Endothelial cell of umbilical vein (primary cell): ENCODE measurements at regions not wholly inside any gene's neighbourhood (a gene's known extent, or its start where the extent isn't known, plus 50 kb on each side); places are given as distances from the start of the nearest gene placed in this dataset.
A peak's percentile ranks its signal among the peaks of the same experiment; 100 is the strongest.

Experiments
- BruUV-seq: library from RNA; stranded (reverse); fragments of 400-500 nt; replicated peaks from 2 replicates; lab custom pipeline; 2021; lab: Mats Ljungman, UMichigan
- CTCF ChIA-PET: fragments of 300-600, 350-600 bp; sonication (Branson Sonifier 250); formaldehyde crosslinking; loops from one replicate; lab custom pipeline; 2021; ENCODE audit warnings: antibody characterized with exemption, inconsistent platforms; lab: Charles Lee
- POLR2A ChIA-PET: fragments of 300-600, 350-600 bp; sonication (Branson Sonifier 250); formaldehyde crosslinking; loops from one replicate; lab custom pipeline; 2021; ENCODE audit warnings: antibody characterized with exemption, inconsistent platforms; lab: Charles Lee
- DNase-seq: peaks from one replicate; pipeline ENCODE4 v3.0.0-alpha.2; 2011; ENCODE audit warnings: low read depth, low spot score
- FAIRE-seq: peaks from 2 replicates; lab custom pipeline; 2011; peaks lifted over from hg19 to GRCh38; lab: Jason Lieb, UNC
- H2AFZ ChIP-seq: 2 replicates; pipeline ENCODE4 v1.6.0; 2012; ENCODE audit warnings: low read depth, low read length, control low read depth, inconsistent platforms
- H3K27ac ChIP-seq: 2 replicates; pipeline ENCODE4 v1.5.1; 2011; ENCODE audit warnings: low read depth, mild to moderate bottlenecking, control low read depth, low read length, moderate library complexity; ENCODE audit not compliant: insufficient read depth
- H3K27me3 ChIP-seq, 2 experiments: 2 replicates each; pipeline versions ENCODE4 v1.6.0 to v1.6.1; 2011; ENCODE audit warnings: low read length in 2 of 2, mixed read lengths in 1 of 2; ENCODE audit not compliant: control insufficient read depth in 2 of 2, insufficient read depth in 2 of 2
- H3K36me3 ChIP-seq, 2 experiments: 2 replicates in 1 of 2; 3 replicates in 1 of 2; pipeline ENCODE4 v1.5.1; 2011; ENCODE audit warnings: low read length in 2 of 2, mild to moderate bottlenecking in 1 of 2, moderate library complexity in 1 of 2; ENCODE audit not compliant: control insufficient read depth in 2 of 2, insufficient read depth in 2 of 2; ENCODE audit errors: extremely low read depth in 1 of 2
- H3K4me1 ChIP-seq: 3 replicates; pipeline ENCODE4 v1.5.1; 2011; ENCODE audit warnings: mild to moderate bottlenecking, low read length; ENCODE audit not compliant: control insufficient read depth, insufficient read depth; ENCODE audit errors: extremely low read depth
- H3K4me2 ChIP-seq: 2 replicates; pipeline ENCODE4 v1.6.1; 2011; ENCODE audit warnings: low read length, control low read depth, mixed read lengths; ENCODE audit not compliant: insufficient read depth
- H3K4me3 ChIP-seq, 3 experiments: fragments of 200-600 bp in 1 of 3; sonication (generic), shearing (Covaris generic) in 1 of 3; replicated peaks in 1 of 3; 2 replicates each; pipeline ENCODE4 v1.5.1; 2011 to 2016; ENCODE audit warnings: control low read depth in 3 of 3, low read length in 3 of 3, mild to moderate bottlenecking in 2 of 3, inconsistent platforms in 1 of 3, low read depth in 1 of 3, moderate library complexity in 1 of 3; ENCODE audit not compliant: insufficient read depth in 1 of 3
- H3K79me2 ChIP-seq: 2 replicates; pipeline ENCODE4 v1.6.0; 2012; ENCODE audit warnings: low read length, inconsistent platforms; ENCODE audit not compliant: control insufficient read depth, insufficient read depth
- H3K9ac ChIP-seq: replicated peaks from 2 replicates; pipeline ENCODE3; 2011; ENCODE audit warnings: low read length, control low read depth; ENCODE audit not compliant: insufficient read depth; ENCODE audit errors: extremely low read depth
- H3K9me1 ChIP-seq: replicated peaks from 3 replicates; pipeline ENCODE4 v1.6.0; 2011; ENCODE audit warnings: mild to moderate bottlenecking, low read length; ENCODE audit not compliant: control insufficient read depth, insufficient read depth; ENCODE audit errors: extremely low read depth
- H3K9me3 ChIP-seq: replicated peaks from 2 replicates; pipeline ENCODE4 v1.5.1; 2012; ENCODE audit warnings: low read length, inconsistent platforms; ENCODE audit not compliant: control insufficient read depth, insufficient read depth
- H4K20me1 ChIP-seq: replicated peaks from 2 replicates; pipeline ENCODE3; 2011; ENCODE audit warnings: mild to moderate bottlenecking, low read length; ENCODE audit not compliant: control insufficient read depth, insufficient read depth; ENCODE audit errors: extremely low read depth
- CTCF ChIP-seq, 2 donors: IDR thresholded peaks; 1 replicate in 1 of 2; 2 replicates in 1 of 2; pipeline ENCODE4 v1.5.1; 2011; ENCODE audit warnings: low read length in 2 of 2, mild to moderate bottlenecking in 2 of 2, moderate library complexity in 2 of 2, control low read depth in 1 of 2, inconsistent platforms in 1 of 2, low read depth in 1 of 2; ENCODE audit not compliant: insufficient read depth in 1 of 2; ENCODE audit errors: extremely low read depth in 1 of 2
- EZH2 ChIP-seq: IDR thresholded peaks from 2 replicates; pipeline ENCODE4 v1.6.1; 2012; ENCODE audit warnings: borderline replicate concordance, low read depth, mild to moderate bottlenecking, moderate library complexity, low read length, inconsistent platforms; ENCODE audit not compliant: severe bottlenecking
- FOS ChIP-seq: IDR thresholded peaks from 2 replicates; pipeline ENCODE4 v1.6.1; 2011; ENCODE audit warnings: mild to moderate bottlenecking, low read length, moderate library complexity, borderline replicate concordance; ENCODE audit not compliant: insufficient read depth
- GATA2 ChIP-seq: IDR thresholded peaks from 2 replicates; pipeline ENCODE4 v1.7.0; 2011; ENCODE audit warnings: low read depth, mild to moderate bottlenecking, moderate library complexity, mixed read lengths, low read length; ENCODE audit not compliant: insufficient read length, insufficient read depth
- JUN ChIP-seq: IDR thresholded peaks from 2 replicates; pipeline ENCODE4 v1.6.1; 2011; ENCODE audit warnings: borderline replicate concordance, low read depth; ENCODE audit not compliant: insufficient read length, insufficient read depth
- MAX ChIP-seq: IDR thresholded peaks from 2 replicates; pipeline ENCODE4 v1.6.1; 2011; ENCODE audit not compliant: insufficient read depth, insufficient read length
- MYC ChIP-seq: IDR thresholded peaks from one replicate; pipeline ENCODE4 v1.6.1; 2011; ENCODE audit warnings: mild to moderate bottlenecking, low read depth, low read length
- POLR2A ChIP-seq: IDR thresholded peaks from 2 replicates; pipeline ENCODE4 v1.6.1; 2012; ENCODE audit warnings: low read depth, mild to moderate bottlenecking, control low read depth, low read length
- dilution Hi-C: fragments of 300-500 bp; cut with MboI; formaldehyde crosslinking; loops from one replicate; pipeline ENCODE4 v1.15.0; 2019; ENCODE audit warnings: low sequenced_read_pairs; ENCODE audit not compliant: extremely low pct_ligation_motif_present
- intact Hi-C: fragments of 100-400 bp; cut with micrococcal nuclease; formaldehyde crosslinking; loops from one replicate; pipeline ENCODE4 v1.10.0; 2022

- Histone ChIP-seq H3K27me3 (no peaks in the 10 kb centered on the region), H3K4me3 (no peak overlapping the region), H3K9ac (no peak overlapping the region), H3K4me1 (peaks cover 3% of the 10 kb centered on the region), H3K79me2 (no peaks in the 10 kb centered on the region), H3K36me3 (no peaks in the 10 kb centered on the region), H3K4me2 (peak overlapping the region; percentile 16), H2AFZ (no peak overlapping the region), H3K27ac (no peak overlapping the region), H3K9me1 (no peaks in the 10 kb centered on the region), H3K9me3 (no peaks in the 10 kb centered on the region), H4K20me1 (no peaks in the 10 kb centered on the region)
- ChIA-PET CTCF (interaction anchor here (1.0 to 1.6 kb wide), 2 partner anchors 16 to 143 kb away, joined by 3 to 4 read pairs; no protein-coding TSS in a partner anchor), POLR2A (no interaction called here)
- intact Hi-C loops: no loop called here
- BruUV-seq: no TSS peak
- no peak for FAIRE-seq
- DNase-seq: no peak
- dilution Hi-C loops: no loop called here
- no peak for TF ChIP-seq EZH2
- no peak for TF ChIP-seq POLR2A
- TF ChIP-seq GATA2: no peak
- TF ChIP-seq CTCF (IDR thresholded peaks at IDR 0.05; ENCODE audit: extremely low read depth in 1 of 2, insufficient read depth in 1 of 2, low read depth in 1 of 2, low read length in 2 of 2): no peak
- no peak for TF ChIP-seq FOS
- TF ChIP-seq MYC: no peak
- TF ChIP-seq MAX: no peak
- TF ChIP-seq JUN: no peak
Measured at GRCh38 chr4:128477540-128477939, 189.9 kb upstream of the PGRMC2 start.
